Common myeloid progenitor, CD34-positive (primary cell): ENCODE measurements at regions not wholly inside any gene's neighbourhood (a gene's known extent, or its start where the extent isn't known, plus 50 kb on each side); places are given as distances from the start of the nearest gene placed in this dataset.

Experiments
- CTCF ChIA-PET: fragments of 350-600 bp; sonication (Branson Sonifier 250); formaldehyde crosslinking; loops from one replicate; lab custom pipeline; 2021; ENCODE audit warnings: antibody characterized with exemption; lab: Charles Lee
- POLR2A ChIA-PET: fragments of 350-600 bp; sonication (Branson Sonifier 250); formaldehyde crosslinking; loops from one replicate; lab custom pipeline; 2021; ENCODE audit warnings: antibody characterized with exemption; lab: Charles Lee
- DNase-seq, 3 donors: peaks; one replicate each; pipeline versions ENCODE4 v3.0.0 to v3.0.0-alpha.2; 2013
- H3K27ac ChIP-seq, 2 experiments: 1 replicate in 1 of 2; 2 replicates in 1 of 2; pipeline ENCODE4 v1.7.0; 2013; ENCODE audit warnings: inconsistent platforms in 2 of 2, low read length in 2 of 2, mild to moderate bottlenecking in 2 of 2, low read depth in 1 of 2, moderate library complexity in 1 of 2; ENCODE audit not compliant: severe bottlenecking in 2 of 2, insufficient read depth in 1 of 2, poor library complexity in 1 of 2
- H3K27me3 ChIP-seq, 5 experiments: replicated peaks in 2 of 5; 1 replicate in 3 of 5; 2 replicates in 2 of 5; pipeline versions ENCODE4 v1.6.1 to v1.7.0; 2013; ENCODE audit warnings: low read length in 4 of 5, mild to moderate bottlenecking in 2 of 5, moderate library complexity in 2 of 5, inconsistent platforms in 1 of 5; ENCODE audit not compliant: insufficient read depth in 5 of 5, control insufficient read depth in 4 of 5
- H3K36me3 ChIP-seq, 4 experiments: 1 replicate in 2 of 4; 2 replicates in 2 of 4; pipeline versions ENCODE4 v1.6.1 to v1.7.0; 2013; ENCODE audit warnings: low read length in 3 of 4, control low read depth in 1 of 4, mild to moderate bottlenecking in 1 of 4; ENCODE audit not compliant: control insufficient read depth in 4 of 4, insufficient read depth in 4 of 4
- H3K4me1 ChIP-seq, 4 experiments: 1 replicate in 3 of 4; 2 replicates in 1 of 4; pipeline versions ENCODE4 v1.6.1 to v1.7.1; 2013; ENCODE audit warnings: low read length in 3 of 4, mild to moderate bottlenecking in 3 of 4, control low read depth in 1 of 4, inconsistent platforms in 1 of 4, moderate library complexity in 1 of 4; ENCODE audit not compliant: control insufficient read depth in 4 of 4, insufficient read depth in 4 of 4; ENCODE audit errors: control extremely low read depth in 1 of 4
- H3K4me3 ChIP-seq, 7 experiments: 1 replicate in 4 of 7; 2 replicates in 3 of 7; pipeline versions ENCODE4 v1.5.1 to v1.7.0; 2013; ENCODE audit warnings: mild to moderate bottlenecking in 7 of 7, low read length in 6 of 7, moderate library complexity in 6 of 7, inconsistent platforms in 2 of 7, low read depth in 2 of 7, control low read depth in 1 of 7; ENCODE audit not compliant: insufficient read depth in 4 of 7, control insufficient read depth in 1 of 7; ENCODE audit errors: extremely low read depth in 1 of 7
- H3K9me3 ChIP-seq, 5 experiments: 1 replicate in 4 of 5; 2 replicates in 1 of 5; pipeline versions ENCODE4 v1.6.1 to v1.7.1; 2013; ENCODE audit warnings: low read length in 4 of 5, mild to moderate bottlenecking in 2 of 5, inconsistent platforms in 1 of 5, low read depth in 1 of 5, moderate library complexity in 1 of 5; ENCODE audit not compliant: control insufficient read depth in 4 of 5, insufficient read depth in 2 of 5; ENCODE audit errors: control extremely low read depth in 1 of 5
- WGBS: methylation state at CpG from one replicate; pipeline ENCODE4 v1.1.5; 2013; ENCODE audit not compliant: insufficient coverage; 5-methylcytosine and 5-hydroxymethylcytosine counted together

DNA sequence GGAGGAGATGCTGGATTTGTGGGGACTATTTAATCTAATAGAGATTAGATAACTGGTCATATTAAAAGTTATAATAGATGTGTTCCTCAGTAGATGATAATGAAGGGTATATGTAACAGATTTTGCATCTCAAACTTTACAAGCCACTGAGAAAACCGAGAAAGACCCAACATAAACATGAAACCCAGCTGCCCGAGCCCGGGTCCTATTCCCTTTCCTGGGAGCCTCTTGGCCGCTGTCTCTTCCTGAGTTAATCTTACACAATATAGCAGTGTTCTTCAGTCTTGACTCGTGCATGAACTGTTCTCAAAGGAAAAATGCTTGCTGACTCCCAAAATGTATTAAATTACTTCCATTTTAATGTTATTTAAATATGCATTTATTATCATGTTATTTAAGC is 94.5 kb downstream of the COPS8 start:
- WGBS, result 100% methylated on average over 3 of the region's 5 CpGs
- H3K27ac ChIP-seq, result no peak overlapping the region
- no peaks in the 10 kb centered on the region for H3K36me3 ChIP-seq
- H3K27me3 ChIP-seq, result peaks cover 0 to 11% (median 4%) of the 10 kb centered on the region in 5 experiments
- H3K4me3 ChIP-seq, result no peak overlapping the region
- no peaks in the 10 kb centered on the region for H3K9me3 ChIP-seq
- CTCF ChIA-PET, result no interaction called here
- H3K4me1 ChIP-seq, result no peaks in the 10 kb centered on the region
- no peak for DNase-seq
- POLR2A ChIA-PET, result no interaction called here

DNA sequence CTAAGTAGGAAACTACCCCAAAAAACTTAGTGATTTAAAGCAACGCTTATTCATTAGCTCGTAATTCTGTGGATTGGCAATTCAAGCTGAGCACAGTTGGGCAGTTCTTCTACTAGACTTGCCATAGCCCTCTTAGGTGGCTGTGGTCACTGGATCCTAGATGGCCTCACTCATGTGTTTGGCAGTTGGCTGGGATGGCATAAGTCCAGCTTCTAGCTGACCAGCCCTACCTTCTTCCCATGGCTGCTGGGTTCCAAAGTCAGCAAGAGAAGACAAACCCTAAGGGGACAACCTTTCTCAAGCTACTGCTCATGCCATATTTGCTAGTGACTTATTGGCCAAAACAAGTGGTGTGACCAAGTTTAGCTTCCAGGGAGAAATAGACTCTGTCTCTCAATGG is 95.3 kb downstream of the COPS8 start:
- DNase-seq, result no peak
- CTCF ChIA-PET, result interaction anchor here (0.6 kb wide), 1 partner anchor 1244 kb away, joined by 3 read pairs; no protein-coding TSS in a partner anchor
- WGBS, result 94% methylated on average over 2 of the region's 2 CpGs

DNA sequence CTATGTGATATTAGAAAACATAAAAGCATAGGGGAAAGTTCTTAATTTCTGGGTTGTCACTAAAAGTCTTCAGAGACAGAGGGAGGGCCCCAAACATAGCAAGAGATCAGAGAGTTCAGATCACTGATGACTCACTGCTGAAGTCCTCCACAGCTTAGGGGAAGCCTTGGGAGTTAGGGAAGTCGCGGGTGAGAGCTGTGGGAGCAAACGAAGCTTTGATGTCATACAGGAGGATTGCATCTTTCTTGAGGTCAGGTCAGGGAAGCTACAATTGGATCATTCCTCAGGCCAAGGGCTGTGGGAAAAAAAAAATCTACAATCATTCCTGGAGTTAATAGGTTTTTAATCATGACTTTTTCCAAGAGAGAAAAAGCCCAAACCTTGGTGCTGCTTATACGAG is 96.2 kb downstream of the COPS8 start:
- DNase-seq, result no peak
- H3K27me3 ChIP-seq, result peaks cover 0 to 18% (median 7%) of the 10 kb centered on the region in 5 experiments
- WGBS, result 75% methylated on average over 4 of the region's 4 CpGs
- no peaks in the 10 kb centered on the region for H3K36me3 ChIP-seq
- no peaks in the 10 kb centered on the region for H3K4me1 ChIP-seq
- no peaks in the 10 kb centered on the region for H3K9me3 ChIP-seq
- no peak overlapping the region for H3K27ac ChIP-seq
- ChIA-PET POLR2A (no interaction called here), CTCF (interaction anchor here (0.6 kb wide), 1 partner anchor 1245 kb away, joined by 3 read pairs; no protein-coding TSS in a partner anchor)
- no peak overlapping the region for H3K4me3 ChIP-seq

More for the DNA sequence above, 95.3 kb downstream of the COPS8 start:
- H3K36me3 ChIP-seq, result no peaks in the 10 kb centered on the region
- no peak overlapping the region for H3K4me3 ChIP-seq
- POLR2A ChIA-PET, result no interaction called here
- H3K9me3 ChIP-seq, result no peaks in the 10 kb centered on the region
- peaks cover 0 to 13% (median 7%) of the 10 kb centered on the region in 5 experiments for H3K27me3 ChIP-seq
- no peaks in the 10 kb centered on the region for H3K4me1 ChIP-seq
- no peak overlapping the region for H3K27ac ChIP-seq

DNA sequence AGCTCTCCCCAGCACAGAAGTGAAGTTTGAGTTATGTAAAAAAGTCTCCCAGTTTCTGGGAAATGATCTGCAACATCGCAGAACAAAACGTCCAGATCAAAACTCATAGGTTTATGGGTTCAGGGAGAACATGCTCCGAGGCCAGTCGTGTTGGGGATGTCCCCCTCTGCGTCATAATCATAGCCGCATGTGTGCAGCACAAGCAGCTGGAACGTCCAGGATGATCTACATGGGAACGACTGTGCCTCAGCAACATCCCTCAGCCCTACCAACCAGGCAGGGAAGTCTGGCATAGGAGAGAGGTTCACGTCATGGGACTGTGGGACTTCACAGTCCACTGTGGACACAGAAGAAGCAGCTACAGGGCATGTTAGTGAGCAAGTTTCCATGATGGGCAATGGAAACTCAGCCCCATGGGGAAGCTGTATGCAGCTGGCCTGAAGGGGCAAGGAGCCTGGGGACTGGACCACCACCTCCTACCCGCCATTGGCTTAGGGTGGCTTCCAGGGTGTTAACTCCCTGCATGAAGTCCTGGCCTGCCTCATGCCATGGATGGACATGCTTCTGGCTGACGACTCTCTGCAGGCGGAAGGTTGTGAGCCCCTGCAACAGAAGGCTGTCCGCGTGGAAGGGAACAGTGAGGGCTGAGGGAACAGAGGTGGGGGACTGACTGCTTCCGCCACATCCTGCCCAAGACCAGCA is 96.9 kb downstream of the COPS8 start:
- no peak for DNase-seq
- H3K4me1 ChIP-seq, result no peaks in the 10 kb centered on the region
- no peaks in the 10 kb centered on the region for H3K36me3 ChIP-seq
- no peak overlapping the region for H3K4me3 ChIP-seq
- H3K27me3 ChIP-seq, result peaks cover 0 to 18% (median 7%) of the 10 kb centered on the region in 5 experiments
- CTCF ChIA-PET, result no interaction called here
- WGBS, result 92% methylated on average over 12 of the region's 15 CpGs
- H3K9me3 ChIP-seq, result no peaks in the 10 kb centered on the region
- no peak overlapping the region for H3K27ac ChIP-seq
- POLR2A ChIA-PET, result no interaction called here

DNA sequence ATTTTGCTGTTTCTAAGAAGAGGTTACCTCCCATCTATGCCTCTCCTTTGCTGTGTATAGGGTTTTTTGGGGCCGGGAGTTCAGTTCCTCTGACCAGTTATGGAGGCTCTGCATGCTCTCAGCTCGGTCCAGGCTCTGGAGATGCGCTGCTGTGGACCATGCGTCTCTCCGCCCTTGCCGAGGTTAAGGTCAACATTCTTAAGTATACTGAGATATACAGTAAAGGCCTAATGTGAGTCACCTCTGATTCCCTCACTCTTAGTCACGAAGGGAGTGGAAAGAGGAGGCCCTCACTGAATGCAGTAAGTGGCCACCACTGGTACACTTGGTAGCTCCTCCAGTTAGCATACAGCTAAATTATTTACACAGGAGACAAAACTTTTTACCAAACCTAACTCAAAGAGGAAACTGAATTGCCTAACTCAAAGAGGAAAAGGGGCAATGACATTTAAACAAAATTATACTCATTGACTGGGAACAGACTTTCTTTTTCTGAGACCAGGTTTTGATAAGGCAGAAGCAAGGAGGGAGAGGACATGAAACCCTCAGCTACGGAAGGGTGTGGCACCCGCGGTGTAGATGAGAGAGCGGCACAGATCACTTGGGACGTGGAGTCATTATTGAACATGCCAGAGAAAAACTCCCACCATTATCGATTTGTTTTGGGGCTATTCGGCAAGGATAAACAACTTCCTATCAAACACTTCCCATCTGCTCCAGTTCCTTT is 98.7 kb downstream of the COPS8 start:
- no peak for DNase-seq
- Histone ChIP-seq H3K27ac (no peak overlapping the region), H3K4me3 (no peak overlapping the region), H3K9me3 (no peaks in the 10 kb centered on the region), H3K27me3 (peaks cover 0 to 18% (median 7%) of the 10 kb centered on the region in 5 experiments), H3K4me1 (no peaks in the 10 kb centered on the region), H3K36me3 (no peaks in the 10 kb centered on the region)
- 95% methylated on average over 8 of the region's 14 CpGs for WGBS
- CTCF ChIA-PET, result no interaction called here
- POLR2A ChIA-PET, result no interaction called here

DNA sequence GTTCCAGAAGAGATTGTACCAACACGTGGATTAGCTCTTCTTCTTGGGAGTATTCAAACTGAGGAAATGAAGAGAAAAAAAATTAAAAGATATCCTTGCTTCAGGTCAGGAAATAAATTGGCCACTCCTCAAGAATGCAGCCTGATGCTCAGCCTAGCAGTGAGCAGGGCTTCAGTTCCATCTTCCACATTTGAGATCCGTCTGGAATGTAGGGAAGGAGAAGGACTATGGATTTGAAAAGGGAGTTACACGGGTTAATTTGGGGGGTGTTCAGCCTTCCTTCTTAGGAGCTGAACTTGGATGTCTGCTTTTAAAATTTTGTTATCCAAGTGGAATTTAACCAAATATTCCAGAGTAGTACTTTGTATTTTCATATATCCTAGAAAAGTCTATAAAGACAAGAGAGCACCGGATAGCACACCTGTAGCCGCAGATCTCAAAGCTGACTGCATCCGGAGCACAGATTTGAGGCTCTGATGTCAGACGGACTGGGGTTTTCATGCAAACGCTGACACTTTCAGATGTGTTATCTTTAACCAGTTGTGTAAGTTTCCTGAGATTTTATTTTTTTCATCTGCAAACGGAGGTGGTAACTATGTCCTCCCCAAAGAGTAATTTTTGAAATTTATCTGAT is 99.3 kb downstream of the COPS8 start:
- POLR2A ChIA-PET, result no interaction called here
- CTCF ChIA-PET, result no interaction called here
- Histone ChIP-seq H3K4me3 (no peak overlapping the region), H3K27ac (no peak overlapping the region), H3K27me3 (peaks cover 0 to 18% (median 6%) of the 10 kb centered on the region in 5 experiments), H3K4me1 (no peaks in the 10 kb centered on the region), H3K9me3 (peaks cover 0 to 4% (median 0%) of the 10 kb centered on the region in 5 experiments), H3K36me3 (no peaks in the 10 kb centered on the region)
- WGBS, result 88% methylated on average over 6 of the region's 9 CpGs
- DNase-seq, result no peak

DNA sequence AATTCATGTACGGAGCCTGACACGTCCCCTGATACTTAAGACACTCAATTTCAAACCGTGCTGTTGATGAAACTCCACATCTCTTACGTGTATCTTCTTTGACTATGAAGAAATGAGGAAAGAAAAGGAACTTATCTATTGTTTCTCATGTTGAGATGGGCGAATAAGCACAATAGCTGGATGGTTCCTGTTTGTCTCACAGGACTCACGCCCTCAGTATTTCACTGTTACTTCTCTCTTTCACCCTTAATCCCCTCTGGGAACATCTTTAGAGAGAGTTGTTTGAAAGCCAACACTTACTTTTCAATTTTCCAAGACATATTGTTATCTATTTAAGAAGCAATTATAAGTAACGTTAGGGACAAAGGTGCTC is 99.8 kb downstream of the COPS8 start:
- 17% methylated on average over 1 of the region's 7 CpGs for WGBS
- POLR2A ChIA-PET, result no interaction called here

More for the DNA sequence above, 99.8 kb downstream of the COPS8 start:
- CTCF ChIA-PET, result no interaction called here
- peaks cover 0 to 4% (median 0%) of the 10 kb centered on the region in 5 experiments for H3K9me3 ChIP-seq
- no peak overlapping the region for H3K27ac ChIP-seq
- no peaks in the 10 kb centered on the region for H3K4me1 ChIP-seq
- H3K27me3 ChIP-seq, result peaks cover 0 to 18% (median 6%) of the 10 kb centered on the region in 5 experiments
- no peaks in the 10 kb centered on the region for H3K36me3 ChIP-seq
- DNase-seq, result no peak
- no peak overlapping the region for H3K4me3 ChIP-seq
